ENCODE measurements at regions not wholly inside any gene's neighbourhood (a gene's known extent, or its start where the extent isn't known, plus 50 kb on each side); places are given as distances from the start of the nearest gene placed in this dataset.
"Not testable (repeated sequence)": the region's sequence is repeated elsewhere in the genome, so short reads cannot be mapped to it uniquely, and the experiment has no call there.

GRCh38 chr6:105677671-105678475 lies 275.0 kb upstream of the PREP start:
- peaks cover 0 to 11% (median 0%) of the 10 kb centered on the region in 4 donors for H3K9me3 ChIP-seq
- H3K4me1 ChIP-seq = no peaks in the 10 kb centered on the region
- no peaks in the 10 kb centered on the region for H3K36me3 ChIP-seq
- WGBS, 2 donors = 93% methylated on average over 2 of the region's 2 CpGs
- DNase-seq (ENCODE audit: low spot score in 2 of 2) = no peak
- H3K27ac ChIP-seq = no peak overlapping the region
- TF ChIP-seq EP300 (IDR thresholded peaks at IDR 0.05) = no peak
- no peak for TF ChIP-seq POLR2A (IDR thresholded peaks at IDR 0.05)
- TF ChIP-seq, protein P1, sequence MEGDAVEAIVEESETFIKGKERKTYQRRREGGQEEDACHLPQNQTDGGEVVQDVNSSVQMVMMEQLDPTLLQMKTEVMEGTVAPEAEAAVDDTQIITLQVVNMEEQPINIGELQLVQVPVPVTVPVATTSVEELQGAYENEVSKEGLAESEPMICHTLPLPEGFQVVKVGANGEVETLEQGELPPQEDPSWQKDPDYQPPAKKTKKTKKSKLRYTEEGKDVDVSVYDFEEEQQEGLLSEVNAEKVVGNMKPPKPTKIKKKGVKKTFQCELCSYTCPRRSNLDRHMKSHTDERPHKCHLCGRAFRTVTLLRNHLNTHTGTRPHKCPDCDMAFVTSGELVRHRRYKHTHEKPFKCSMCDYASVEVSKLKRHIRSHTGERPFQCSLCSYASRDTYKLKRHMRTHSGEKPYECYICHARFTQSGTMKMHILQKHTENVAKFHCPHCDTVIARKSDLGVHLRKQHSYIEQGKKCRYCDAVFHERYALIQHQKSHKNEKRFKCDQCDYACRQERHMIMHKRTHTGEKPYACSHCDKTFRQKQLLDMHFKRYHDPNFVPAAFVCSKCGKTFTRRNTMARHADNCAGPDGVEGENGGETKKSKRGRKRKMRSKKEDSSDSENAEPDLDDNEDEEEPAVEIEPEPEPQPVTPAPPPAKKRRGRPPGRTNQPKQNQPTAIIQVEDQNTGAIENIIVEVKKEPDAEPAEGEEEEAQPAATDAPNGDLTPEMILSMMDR (IDR thresholded peaks at IDR 0.05) = no peak
- no peak overlapping the region for H3K4me3 ChIP-seq
- no peaks in the 10 kb centered on the region for H3K27me3 ChIP-seq

DNA sequence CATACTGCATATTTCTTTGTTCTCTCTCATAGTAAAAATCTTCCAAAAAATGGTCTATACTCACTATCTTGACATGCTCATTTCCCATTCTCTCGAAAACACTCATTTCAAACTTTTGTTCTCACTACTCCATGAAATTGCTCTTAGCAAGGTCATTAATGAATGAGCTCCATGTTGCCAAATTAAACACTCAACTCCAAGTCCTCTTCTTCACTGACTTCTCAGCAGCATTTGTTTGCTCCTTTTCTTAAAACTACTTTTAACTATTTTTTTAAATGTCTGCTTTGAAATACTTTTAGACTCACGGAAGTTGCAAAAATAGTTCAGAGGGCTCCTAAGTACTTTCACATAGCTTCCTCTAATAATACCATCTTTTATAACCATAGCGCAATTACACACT lies 274.0 kb upstream of the PREP start:
- H3K9me3 ChIP-seq = peaks cover 0 to 9% (median 0%) of the 10 kb centered on the region in 4 donors
- TF ChIP-seq POLR2A (IDR thresholded peaks at IDR 0.05) (no peak), EP300 (IDR thresholded peaks at IDR 0.05) (no peak)
- TF ChIP-seq, protein P1 (IDR thresholded peaks at IDR 0.05) = no peak
- no peaks in the 10 kb centered on the region for H3K36me3 ChIP-seq
- no peaks in the 10 kb centered on the region for H3K27me3 ChIP-seq
- no peaks in the 10 kb centered on the region for H3K4me1 ChIP-seq
- no peak overlapping the region for H3K4me3 ChIP-seq
- 74 to 76% methylated on average over 3 of the region's 3 CpGs for WGBS, 2 donors
- no peak overlapping the region for H3K27ac ChIP-seq
- no peak for DNase-seq (ENCODE audit: low spot score in 2 of 2)

DNA sequence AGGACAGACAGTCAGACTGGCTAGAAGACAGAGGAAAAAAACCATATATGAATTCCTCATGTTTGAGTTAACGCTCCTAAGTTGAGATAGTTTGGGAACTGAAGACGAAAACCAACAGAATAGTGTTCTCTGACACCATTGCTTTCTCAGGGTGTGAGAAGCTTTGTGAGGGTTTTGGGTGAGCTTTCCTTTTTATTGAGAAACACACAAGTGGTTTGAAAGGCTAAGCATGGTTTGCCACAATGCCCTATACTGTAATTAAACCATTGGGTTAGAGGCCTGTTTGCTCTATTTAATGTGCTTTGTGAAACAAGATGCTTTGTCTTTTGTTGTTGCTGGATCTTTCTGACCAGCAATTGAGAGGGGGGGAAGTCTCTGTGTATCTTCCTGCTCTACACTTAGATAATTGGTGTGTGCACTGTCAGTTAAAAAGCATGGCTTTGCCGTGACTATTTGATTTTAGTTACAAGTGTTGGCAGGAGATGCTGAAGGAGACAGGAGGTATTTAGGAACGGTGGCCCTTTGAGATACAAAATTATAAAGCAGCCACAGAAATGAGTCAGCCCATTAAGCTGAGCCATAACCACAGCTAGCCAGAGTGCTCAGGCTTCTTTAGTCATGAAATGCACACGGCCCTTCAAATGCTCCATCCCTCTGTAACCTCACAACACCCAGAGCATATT lies 273.0 kb upstream of the PREP start:
- Histone ChIP-seq H3K9me3 (no peaks in the 10 kb centered on the region), H3K4me3 (no peak overlapping the region), H3K27ac (no peak overlapping the region), H3K4me1 (no peaks in the 10 kb centered on the region), H3K36me3 (no peaks in the 10 kb centered on the region), H3K27me3 (no peaks in the 10 kb centered on the region)
- TF ChIP-seq EP300 (IDR thresholded peaks at IDR 0.05) = no peak
- TF ChIP-seq POLR2A (IDR thresholded peaks at IDR 0.05) = no peak
- TF ChIP-seq, protein P1 (IDR thresholded peaks at IDR 0.05) = no peak
- no peak for DNase-seq (ENCODE audit: low spot score in 2 of 2)
- WGBS, 2 donors = 34 to 45% methylated on average over 5 of the region's 5 CpGs

DNA sequence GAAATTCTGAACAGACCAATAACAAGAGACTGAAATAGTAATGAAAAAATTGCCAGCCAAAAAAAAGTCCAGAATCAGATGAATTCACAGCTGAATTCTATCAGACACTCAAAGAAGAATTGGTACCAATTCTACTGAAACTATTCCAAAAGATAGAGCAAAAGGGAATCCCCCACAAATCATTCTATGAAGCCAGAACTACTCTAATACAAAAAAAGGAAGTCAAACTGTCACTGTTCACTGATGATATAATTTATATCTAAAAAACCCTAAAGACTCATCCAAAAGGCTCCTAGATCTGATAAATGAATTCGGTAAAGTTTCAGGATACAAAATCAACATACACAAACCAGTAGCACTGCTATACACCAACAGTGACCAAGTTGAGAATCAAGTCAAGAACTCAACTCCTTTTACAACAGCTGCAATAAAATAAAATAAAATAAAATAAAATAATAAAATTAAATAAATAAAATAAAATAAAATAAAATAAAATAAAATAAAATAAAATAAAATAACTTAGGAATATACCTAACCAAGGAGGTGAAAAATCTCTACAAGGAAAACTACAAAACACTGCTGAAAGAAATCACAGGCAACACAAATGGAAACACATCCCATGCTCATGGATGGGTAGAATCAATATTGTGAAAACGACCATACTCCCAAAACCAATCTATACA lies 270.1 kb upstream of the PREP start:
- not testable (repeated sequence) for H3K9me3 ChIP-seq; H3K36me3 ChIP-seq; DNase-seq (ENCODE audit: low spot score in 2 of 2); H3K27ac ChIP-seq; H3K27me3 ChIP-seq; H3K4me1 ChIP-seq; H3K4me3 ChIP-seq
- 89 to 96% methylated on average over 2 of the region's 2 CpGs for WGBS, 2 donors

DNA sequence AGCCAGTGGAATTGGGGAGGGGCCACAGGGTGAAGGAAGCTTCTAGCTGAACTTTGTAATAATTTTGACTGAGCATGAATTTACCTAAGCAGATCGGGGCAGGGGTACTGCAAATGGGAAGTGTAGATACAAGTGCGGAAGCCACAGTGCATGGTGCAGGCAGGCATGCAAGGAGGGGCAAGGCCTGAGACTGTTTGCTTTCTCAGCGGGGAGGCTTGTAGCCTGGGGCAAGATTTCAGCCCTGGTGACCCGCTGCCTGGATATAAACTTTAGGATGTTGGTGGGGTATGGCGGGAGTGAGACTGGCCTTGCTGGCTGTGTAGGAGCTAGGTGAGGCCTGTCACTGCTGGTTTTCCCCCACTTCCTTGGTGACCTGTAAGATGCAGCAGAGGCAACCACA lies 266.4 kb upstream of the PREP start:
- Histone ChIP-seq H3K9me3 (peaks cover 0 to 13% (median 0%) of the 10 kb centered on the region in 4 donors), H3K4me1 (no peaks in the 10 kb centered on the region), H3K36me3 (no peaks in the 10 kb centered on the region), H3K27me3 (no peaks in the 10 kb centered on the region), H3K4me3 (no peak overlapping the region), H3K27ac (no peak overlapping the region)
- 91% methylated on average over 4 to 5 of the region's 5 CpGs for WGBS, 2 donors
- no peak for DNase-seq (ENCODE audit: low spot score in 2 of 2)
- TF ChIP-seq, protein P1 (IDR thresholded peaks at IDR 0.05) = no peak
- TF ChIP-seq POLR2A (IDR thresholded peaks at IDR 0.05) = no peak
- no peak for TF ChIP-seq EP300 (IDR thresholded peaks at IDR 0.05)
